ENCODE measurements at regions not wholly inside any gene's neighbourhood (a gene's known extent, or its start where the extent isn't known, plus 50 kb on each side); places are given as distances from the start of the nearest gene placed in this dataset.

DNA sequence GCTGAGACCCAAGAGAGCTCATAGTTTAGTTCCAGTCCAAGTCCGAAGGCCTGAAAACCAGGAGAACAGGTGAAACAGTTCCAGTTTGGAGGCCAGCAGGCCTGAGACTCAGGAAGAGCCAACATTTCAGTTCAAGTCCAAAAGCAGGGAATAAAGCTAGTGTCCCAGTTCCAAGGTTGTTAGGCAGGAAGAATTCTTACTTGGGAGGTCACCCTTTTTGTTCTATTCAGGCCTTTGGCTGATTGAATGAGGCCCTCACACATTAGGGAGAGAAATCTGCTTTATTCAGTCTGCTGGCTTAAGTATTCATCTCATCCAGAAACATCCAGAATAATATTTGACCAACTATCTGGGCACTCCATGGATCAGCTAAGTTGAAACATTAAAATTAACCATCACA, 294.6 kb downstream of the PCNX1 start:
- TF ChIP-seq CTCF (conservative IDR thresholded peaks at IDR 0.05; ENCODE audit: low read depth in 2 of 2) (no peak), EZH2phosphoT487 (IDR thresholded peaks at IDR 0.05; ENCODE audit: unreplicated experiment) (no peak)

Measured in GM23338 (cell line).